Bronchial epithelial cell (primary cell): ENCODE measurements at regions not wholly inside any gene's neighbourhood (a gene's known extent, or its start where the extent isn't known, plus 50 kb on each side); places are given as distances from the start of the nearest gene placed in this dataset.

Experiments used
- DNase-seq: peaks from one replicate; pipeline ENCODE4 v3.0.0-alpha.2; 2010; ENCODE audit warnings: low read depth
- FAIRE-seq: peaks from 2 replicates; lab custom pipeline; 2011; peaks lifted over from hg19 to GRCh38; lab: Jason Lieb, UNC
- H3K27me3 ChIP-seq: 2 replicates; pipeline ENCODE4 v1.5.1; 2011; ENCODE audit warnings: low read length; ENCODE audit not compliant: control insufficient read depth, insufficient read depth
- H3K36me3 ChIP-seq: 2 replicates; pipeline ENCODE4 v1.5.1; 2011; ENCODE audit warnings: low read length; ENCODE audit not compliant: control insufficient read depth, insufficient read depth
- H3K4me3 ChIP-seq: 2 replicates; pipeline ENCODE4 v1.5.1; 2011; ENCODE audit warnings: mild to moderate bottlenecking, low read depth, low read length, control low read depth
- TF ChIP-seq, protein P1 (sequence below): IDR thresholded peaks from 2 replicates; pipeline ENCODE4 v1.5.1; 2011; ENCODE audit warnings: mild to moderate bottlenecking, moderate library complexity, low read length, control low read depth, inconsistent platforms; ENCODE audit not compliant: insufficient read depth, severe bottlenecking

- TF ChIP-seq, protein P1, sequence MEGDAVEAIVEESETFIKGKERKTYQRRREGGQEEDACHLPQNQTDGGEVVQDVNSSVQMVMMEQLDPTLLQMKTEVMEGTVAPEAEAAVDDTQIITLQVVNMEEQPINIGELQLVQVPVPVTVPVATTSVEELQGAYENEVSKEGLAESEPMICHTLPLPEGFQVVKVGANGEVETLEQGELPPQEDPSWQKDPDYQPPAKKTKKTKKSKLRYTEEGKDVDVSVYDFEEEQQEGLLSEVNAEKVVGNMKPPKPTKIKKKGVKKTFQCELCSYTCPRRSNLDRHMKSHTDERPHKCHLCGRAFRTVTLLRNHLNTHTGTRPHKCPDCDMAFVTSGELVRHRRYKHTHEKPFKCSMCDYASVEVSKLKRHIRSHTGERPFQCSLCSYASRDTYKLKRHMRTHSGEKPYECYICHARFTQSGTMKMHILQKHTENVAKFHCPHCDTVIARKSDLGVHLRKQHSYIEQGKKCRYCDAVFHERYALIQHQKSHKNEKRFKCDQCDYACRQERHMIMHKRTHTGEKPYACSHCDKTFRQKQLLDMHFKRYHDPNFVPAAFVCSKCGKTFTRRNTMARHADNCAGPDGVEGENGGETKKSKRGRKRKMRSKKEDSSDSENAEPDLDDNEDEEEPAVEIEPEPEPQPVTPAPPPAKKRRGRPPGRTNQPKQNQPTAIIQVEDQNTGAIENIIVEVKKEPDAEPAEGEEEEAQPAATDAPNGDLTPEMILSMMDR, result no peak
- DNase-seq, result no peak
Observed at GRCh38 chr3:146796078-146796477, 190.9 kb upstream of the PLSCR5 start.

DNA sequence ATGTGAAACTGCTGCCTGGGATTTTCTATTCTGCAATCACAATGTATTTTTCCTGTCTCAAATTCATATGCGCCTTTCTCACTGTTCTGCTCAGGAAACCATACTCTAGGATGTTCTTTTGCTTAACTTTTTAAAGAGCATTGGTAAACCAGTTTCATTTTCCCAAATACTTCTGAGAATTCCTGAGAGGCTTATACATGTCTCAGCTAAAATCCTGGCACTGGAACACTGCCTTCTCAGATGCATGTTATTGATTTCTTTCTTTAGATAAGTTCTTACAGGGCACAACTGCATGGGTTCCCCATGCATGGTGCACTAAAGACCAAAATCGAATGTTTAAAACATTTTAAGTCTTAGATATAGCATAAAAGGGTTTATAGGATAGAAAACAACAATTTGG lies 178.3 kb upstream of the PLSCR5 start:
- no peak for DNase-seq
- FAIRE-seq, result no peak
- Histone ChIP-seq H3K4me3 (no peak overlapping the region), H3K27me3 (no peaks in the 10 kb centered on the region), H3K36me3 (no peaks in the 10 kb centered on the region)
- TF ChIP-seq, protein P1, result no peak

More at GRCh38 chr3:146796078-146796477, 190.9 kb upstream of the PLSCR5 start:
- no peak for FAIRE-seq
- Histone ChIP-seq H3K27me3 (no peaks in the 10 kb centered on the region), H3K36me3 (no peaks in the 10 kb centered on the region), H3K4me3 (no peak overlapping the region)

DNA sequence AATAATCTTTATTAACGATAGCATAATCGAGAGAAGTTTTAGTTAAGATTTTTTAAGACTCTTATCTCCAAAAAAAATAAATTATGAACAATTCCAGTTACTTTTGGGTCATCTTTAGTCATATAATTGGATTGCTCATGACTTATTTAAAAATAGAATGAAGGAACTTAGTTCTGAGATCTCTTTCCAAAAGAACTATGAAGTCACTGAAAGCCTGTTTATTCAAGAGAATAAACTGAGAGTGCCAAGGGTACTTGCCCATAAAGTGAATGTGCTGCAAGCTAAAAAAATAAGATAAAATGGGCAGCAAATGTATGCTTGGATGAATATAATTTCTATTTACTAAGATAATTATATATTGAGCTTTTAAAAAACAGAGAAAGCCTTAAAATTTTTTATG lies 176.5 kb upstream of the PLSCR5 start:
- H3K4me3 ChIP-seq, result no peak overlapping the region
- DNase-seq (no peak), FAIRE-seq (no peak)

DNA sequence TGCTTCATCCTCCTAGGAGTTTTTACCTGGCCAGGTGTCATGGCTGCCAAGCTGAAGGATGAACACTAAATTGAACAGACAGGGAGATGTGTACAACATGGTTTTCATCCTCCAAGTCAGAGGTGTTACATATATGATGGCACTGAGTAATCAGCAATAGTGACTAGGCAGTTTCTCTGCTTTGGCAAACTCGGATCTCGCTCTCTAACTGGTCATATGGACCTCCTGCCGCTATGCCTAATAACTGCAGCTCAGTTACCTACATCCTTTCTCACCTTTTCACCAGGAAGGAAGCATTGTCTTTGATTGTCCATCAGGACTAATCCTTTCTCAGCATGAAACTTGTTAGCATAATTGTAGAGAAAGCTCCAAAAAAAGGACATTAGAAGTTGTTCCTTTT lies 175.9 kb upstream of the PLSCR5 start:
- DNase-seq, result no peak
- no peaks in the 10 kb centered on the region for H3K36me3 ChIP-seq
- H3K27me3 ChIP-seq, result no peaks in the 10 kb centered on the region
- FAIRE-seq, result no peak
- TF ChIP-seq, protein P1, result no peak
- no peak overlapping the region for H3K4me3 ChIP-seq

More for the DNA sequence above, 176.5 kb upstream of the PLSCR5 start:
- Histone ChIP-seq H3K27me3 (no peaks in the 10 kb centered on the region), H3K36me3 (no peaks in the 10 kb centered on the region)
- TF ChIP-seq, protein P1, result no peak

DNA sequence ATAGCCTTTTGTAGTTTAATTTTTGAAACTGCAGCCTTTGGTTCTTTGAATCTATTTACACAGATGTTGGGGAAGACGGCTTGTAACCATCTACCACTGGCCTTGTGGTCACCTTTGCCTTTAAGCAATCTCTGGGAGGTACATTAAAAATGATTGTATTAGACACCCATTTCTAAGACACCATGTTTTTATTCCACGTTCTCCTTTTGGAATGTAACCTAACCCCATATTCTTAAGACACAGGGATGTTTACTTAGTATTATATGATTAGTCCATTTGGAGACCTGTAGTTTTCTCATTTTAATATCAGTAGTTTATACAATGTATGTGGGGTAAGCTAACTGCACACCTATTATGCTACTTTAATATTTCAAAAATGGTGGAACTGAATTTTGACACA lies 175.1 kb upstream of the PLSCR5 start:
- H3K4me3 ChIP-seq, result no peak overlapping the region
- no peaks in the 10 kb centered on the region for H3K27me3 ChIP-seq
- H3K36me3 ChIP-seq, result no peaks in the 10 kb centered on the region
- DNase-seq (peak; percentile 28), FAIRE-seq (no peak)
- TF ChIP-seq, protein P1, result no peak

DNA sequence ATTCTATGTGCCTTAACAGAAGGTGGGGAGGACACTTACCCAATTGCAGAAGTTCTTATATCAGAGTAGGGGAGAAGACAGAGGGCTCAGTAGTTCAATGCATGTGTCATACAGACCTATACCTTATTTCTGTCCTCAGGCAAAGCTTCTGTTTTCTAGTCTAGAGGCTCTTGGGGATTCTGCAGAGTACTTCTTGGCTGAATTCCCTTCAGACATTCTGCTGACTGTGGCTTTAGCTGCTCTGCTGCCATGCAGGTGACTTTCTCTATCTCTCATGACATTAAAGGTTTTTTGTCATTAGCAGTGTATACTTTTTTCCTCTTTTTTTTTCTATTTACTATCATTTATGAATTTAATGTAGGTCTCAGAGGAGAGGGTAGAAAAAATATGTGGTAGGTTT lies 172.8 kb upstream of the PLSCR5 start:
- Histone ChIP-seq H3K36me3 (no peaks in the 10 kb centered on the region), H3K4me3 (no peak overlapping the region), H3K27me3 (no peaks in the 10 kb centered on the region)
- no peak for FAIRE-seq
- TF ChIP-seq, protein P1, result no peak
- DNase-seq, result no peak
